ENCODE measurements at regions not wholly inside any gene's neighbourhood (a gene's known extent, or its start where the extent isn't known, plus 50 kb on each side); places are given as distances from the start of the nearest gene placed in this dataset.

GRCh38 chr15:39125226-39125625, 455.7 kb upstream of the THBS1 start:
- no peak for TF ChIP-seq CTCF (IDR thresholded peaks at IDR 0.05; ENCODE audit: low read depth, low read length, missing control alignments)

GRCh38 chr15:39125904-39126303, 455.0 kb upstream of the THBS1 start:
- peak; percentile 72 for TF ChIP-seq CTCF (IDR thresholded peaks at IDR 0.05; ENCODE audit: low read depth, low read length, missing control alignments)
- DNase-seq (ENCODE audit: low read depth) = peak; percentile 5
- no peak overlapping the region for H3K4me3 ChIP-seq (ENCODE audit: low read depth, low read length)

More at GRCh38 chr15:39125226-39125625, 455.7 kb upstream of the THBS1 start:
- no peak for DNase-seq (ENCODE audit: low read depth)
- H3K4me3 ChIP-seq (ENCODE audit: low read depth, low read length) = no peak overlapping the region

- H3K4me3 ChIP-seq (ENCODE audit: low read depth, low read length) = no peak overlapping the region
- DNase-seq (ENCODE audit: low read depth) = no peak
- no peak for TF ChIP-seq CTCF (IDR thresholded peaks at IDR 0.05; ENCODE audit: low read depth, low read length, missing control alignments)
Observed at GRCh38 chr15:39127151-39127790, 453.6 kb upstream of the THBS1 start.

GRCh38 chr15:39127925-39128617, 452.8 kb upstream of the THBS1 start:
- TF ChIP-seq CTCF (IDR thresholded peaks at IDR 0.05; ENCODE audit: low read depth, low read length, missing control alignments) = no peak
- no peak overlapping the region for H3K4me3 ChIP-seq (ENCODE audit: low read depth, low read length)
- no peak for DNase-seq (ENCODE audit: low read depth)

- TF ChIP-seq CTCF (IDR thresholded peaks at IDR 0.05; ENCODE audit: low read depth, low read length, missing control alignments) = no peak
- H3K4me3 ChIP-seq (ENCODE audit: low read depth, low read length) = no peak overlapping the region
- DNase-seq (ENCODE audit: low read depth) = no peak
Observed at GRCh38 chr15:39128746-39129145, 452.1 kb upstream of the THBS1 start.

- no peak overlapping the region for H3K4me3 ChIP-seq (ENCODE audit: low read depth, low read length)
- no peak for DNase-seq (ENCODE audit: low read depth)
- no peak for TF ChIP-seq CTCF (IDR thresholded peaks at IDR 0.05; ENCODE audit: low read depth, low read length, missing control alignments)
Observed at GRCh38 chr15:39130556-39131379, 450.1 kb upstream of the THBS1 start.
